ENCODE measurements at regions not wholly inside any gene's neighbourhood (a gene's known extent, or its start where the extent isn't known, plus 50 kb on each side); places are given as distances from the start of the nearest gene placed in this dataset.

DNA sequence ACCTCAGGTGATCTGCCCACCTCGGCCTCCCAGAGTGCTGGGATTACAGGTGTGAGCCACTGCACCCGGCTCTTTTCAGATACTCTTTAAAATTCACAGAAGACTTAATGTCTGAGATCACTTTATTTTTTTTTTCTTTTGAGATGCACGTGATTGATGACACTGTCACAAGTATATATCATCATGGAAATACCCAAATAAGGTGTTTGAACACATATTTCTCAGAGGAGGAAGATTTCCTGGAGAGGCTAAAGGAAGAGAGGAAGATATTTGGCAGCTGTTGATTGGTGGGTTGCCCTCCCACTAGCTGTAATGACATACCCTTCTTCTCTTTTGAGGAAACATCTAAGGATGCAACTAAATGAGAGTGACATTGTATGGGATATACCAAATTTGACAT lies 225.9 kb upstream of the CITED2 start:
- no peak overlapping the region for H3K27ac ChIP-seq
- no peak for TF ChIP-seq POLR2A (IDR thresholded peaks at IDR 0.05)
- TF ChIP-seq, protein P1, sequence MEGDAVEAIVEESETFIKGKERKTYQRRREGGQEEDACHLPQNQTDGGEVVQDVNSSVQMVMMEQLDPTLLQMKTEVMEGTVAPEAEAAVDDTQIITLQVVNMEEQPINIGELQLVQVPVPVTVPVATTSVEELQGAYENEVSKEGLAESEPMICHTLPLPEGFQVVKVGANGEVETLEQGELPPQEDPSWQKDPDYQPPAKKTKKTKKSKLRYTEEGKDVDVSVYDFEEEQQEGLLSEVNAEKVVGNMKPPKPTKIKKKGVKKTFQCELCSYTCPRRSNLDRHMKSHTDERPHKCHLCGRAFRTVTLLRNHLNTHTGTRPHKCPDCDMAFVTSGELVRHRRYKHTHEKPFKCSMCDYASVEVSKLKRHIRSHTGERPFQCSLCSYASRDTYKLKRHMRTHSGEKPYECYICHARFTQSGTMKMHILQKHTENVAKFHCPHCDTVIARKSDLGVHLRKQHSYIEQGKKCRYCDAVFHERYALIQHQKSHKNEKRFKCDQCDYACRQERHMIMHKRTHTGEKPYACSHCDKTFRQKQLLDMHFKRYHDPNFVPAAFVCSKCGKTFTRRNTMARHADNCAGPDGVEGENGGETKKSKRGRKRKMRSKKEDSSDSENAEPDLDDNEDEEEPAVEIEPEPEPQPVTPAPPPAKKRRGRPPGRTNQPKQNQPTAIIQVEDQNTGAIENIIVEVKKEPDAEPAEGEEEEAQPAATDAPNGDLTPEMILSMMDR (IDR thresholded peaks at IDR 0.05), result no peak
- peaks cover 0 to 20% (median 0%) of the 10 kb centered on the region in 4 donors for H3K4me1 ChIP-seq
- H3K9me3 ChIP-seq, result no peaks in the 10 kb centered on the region
- H3K27me3 ChIP-seq, result no peaks in the 10 kb centered on the region
- no peak for DNase-seq
- no peak overlapping the region for H3K4me3 ChIP-seq
- no peaks in the 10 kb centered on the region for H3K36me3 ChIP-seq

DNA sequence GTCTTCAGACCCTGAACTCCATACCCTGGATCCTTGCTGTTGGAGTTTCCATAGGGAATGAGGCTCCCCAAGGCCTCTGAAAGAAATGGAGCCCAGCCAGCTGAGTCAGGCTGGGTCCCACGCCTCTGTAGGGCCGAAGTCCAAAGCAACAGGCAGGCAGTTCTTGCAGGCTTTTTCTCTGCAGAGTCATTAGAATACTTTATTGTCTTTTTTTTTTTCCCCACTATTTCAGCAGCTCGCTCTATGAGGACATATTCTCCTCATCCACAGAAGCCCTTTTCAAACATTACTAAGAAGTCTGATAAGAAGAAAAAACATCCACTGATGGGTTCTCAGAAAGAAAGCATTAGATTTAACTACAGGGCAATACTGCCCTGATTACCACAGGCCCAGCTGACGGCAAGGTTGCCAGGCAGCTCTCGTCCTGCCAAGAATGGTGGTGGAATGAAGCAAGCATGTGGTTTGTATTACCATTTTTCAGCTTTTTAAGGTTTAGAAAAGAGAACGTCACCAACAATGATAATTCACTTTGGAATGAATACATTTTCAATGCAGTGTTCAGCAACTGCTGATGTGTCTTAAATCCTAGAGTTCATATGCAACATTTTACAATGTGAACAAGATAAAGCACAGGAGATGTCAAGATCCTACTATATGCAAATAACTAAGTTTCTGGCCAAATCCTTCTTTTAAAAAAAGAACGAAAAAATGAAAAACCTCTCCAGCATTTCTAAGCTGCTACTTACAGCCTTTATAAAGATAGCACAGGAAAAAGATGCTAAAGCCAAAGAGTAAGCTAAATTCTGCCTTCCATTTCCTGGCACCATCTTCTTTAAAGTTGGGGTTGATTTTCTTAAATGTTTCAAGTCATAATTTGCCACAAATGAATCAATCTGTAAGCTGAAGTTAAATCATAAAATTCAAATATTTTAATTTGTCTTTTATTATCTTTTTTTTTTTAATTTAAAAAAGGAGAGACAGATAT lies 223.6 kb upstream of the CITED2 start:
- no peaks in the 10 kb centered on the region for H3K9me3 ChIP-seq
- TF ChIP-seq POLR2A (IDR thresholded peaks at IDR 0.05), result no peak
- TF ChIP-seq, protein P1 (IDR thresholded peaks at IDR 0.05), result no peak
- peak overlapping the region in 3 of 4 donors; percentile 54 to 76 (median 74) for H3K27ac ChIP-seq
- no peaks in the 10 kb centered on the region for H3K27me3 ChIP-seq
- no peak overlapping the region for H3K4me3 ChIP-seq
- no peaks in the 10 kb centered on the region for H3K36me3 ChIP-seq
- H3K4me1 ChIP-seq, result peaks cover 0 to 22% (median 0%) of the 10 kb centered on the region in 4 donors
- DNase-seq, result peak in 2 of 3 donors; percentile 85 to 89

DNA sequence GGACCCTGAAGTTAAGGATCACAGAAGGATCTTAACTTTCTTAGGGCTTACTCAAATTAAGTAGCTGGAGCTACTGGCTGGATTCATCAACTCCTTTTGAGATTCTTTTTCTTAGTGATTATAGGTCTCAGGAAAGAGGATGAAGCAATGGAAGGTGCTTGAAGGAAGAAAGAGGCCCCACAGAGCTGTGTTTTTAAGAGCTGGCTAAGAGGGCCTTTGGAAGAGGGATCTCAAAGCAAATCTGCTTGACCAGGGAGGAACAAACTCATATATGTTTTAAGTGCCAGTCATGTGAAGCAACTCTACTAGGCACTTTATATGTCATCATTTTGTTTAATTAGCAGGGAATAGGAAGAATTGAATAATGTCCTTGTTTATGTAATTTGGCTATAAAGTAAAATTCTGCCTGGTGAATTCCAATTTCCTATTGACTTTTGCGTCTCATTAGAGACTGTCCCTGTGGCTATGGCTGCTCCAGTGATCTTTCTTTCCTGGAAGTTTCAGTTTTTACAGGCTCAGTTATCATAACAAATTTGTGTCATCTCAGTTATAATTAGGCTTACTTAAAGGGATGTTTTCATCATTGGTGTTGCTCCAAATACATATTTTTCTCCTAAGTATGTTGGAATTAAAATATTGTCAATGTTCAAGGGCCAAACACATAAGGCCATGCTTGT lies 222.8 kb upstream of the CITED2 start:
- H3K27ac ChIP-seq, result peak overlapping the region in 3 of 4 donors; percentile 54 to 76 (median 74)
- H3K4me1 ChIP-seq, result peaks cover 0 to 30% (median 0%) of the 10 kb centered on the region in 4 donors
- no peak for DNase-seq
- no peak overlapping the region for H3K4me3 ChIP-seq
- H3K36me3 ChIP-seq, result no peaks in the 10 kb centered on the region
- TF ChIP-seq POLR2A (IDR thresholded peaks at IDR 0.05), result no peak
- TF ChIP-seq, protein P1 (IDR thresholded peaks at IDR 0.05), result no peak
- H3K27me3 ChIP-seq, result no peaks in the 10 kb centered on the region
- H3K9me3 ChIP-seq, result no peaks in the 10 kb centered on the region

DNA sequence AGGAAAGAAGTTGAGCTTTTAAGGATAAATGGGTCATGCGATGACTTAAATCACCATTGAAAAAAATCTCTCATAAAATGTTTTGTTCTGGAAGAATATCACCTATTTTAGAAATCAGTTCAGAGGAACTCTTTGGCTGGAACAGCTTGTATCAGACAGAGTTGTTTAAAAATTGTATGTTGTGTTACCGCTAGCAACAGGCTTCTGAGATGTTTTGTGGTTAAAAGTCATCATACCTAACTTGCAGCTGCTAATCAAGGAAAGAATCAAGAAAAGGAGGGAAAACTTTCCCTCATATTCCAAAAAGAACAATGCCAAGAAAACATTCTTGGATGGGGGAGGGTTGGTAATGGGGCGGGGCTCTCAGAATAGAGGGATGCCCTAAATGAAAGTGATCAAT lies 220.7 kb upstream of the CITED2 start:
- TF ChIP-seq POLR2A (IDR thresholded peaks at IDR 0.05), result no peak
- TF ChIP-seq, protein P1 (IDR thresholded peaks at IDR 0.05), result no peak
- Histone ChIP-seq H3K4me3 (no peak overlapping the region), H3K27me3 (no peaks in the 10 kb centered on the region), H3K4me1 (peaks cover 0 to 49% (median 0%) of the 10 kb centered on the region in 4 donors), H3K9me3 (no peaks in the 10 kb centered on the region), H3K36me3 (no peaks in the 10 kb centered on the region), H3K27ac (peak overlapping the region in 1 of 4 donors; percentile 28)
- DNase-seq, result no peak

DNA sequence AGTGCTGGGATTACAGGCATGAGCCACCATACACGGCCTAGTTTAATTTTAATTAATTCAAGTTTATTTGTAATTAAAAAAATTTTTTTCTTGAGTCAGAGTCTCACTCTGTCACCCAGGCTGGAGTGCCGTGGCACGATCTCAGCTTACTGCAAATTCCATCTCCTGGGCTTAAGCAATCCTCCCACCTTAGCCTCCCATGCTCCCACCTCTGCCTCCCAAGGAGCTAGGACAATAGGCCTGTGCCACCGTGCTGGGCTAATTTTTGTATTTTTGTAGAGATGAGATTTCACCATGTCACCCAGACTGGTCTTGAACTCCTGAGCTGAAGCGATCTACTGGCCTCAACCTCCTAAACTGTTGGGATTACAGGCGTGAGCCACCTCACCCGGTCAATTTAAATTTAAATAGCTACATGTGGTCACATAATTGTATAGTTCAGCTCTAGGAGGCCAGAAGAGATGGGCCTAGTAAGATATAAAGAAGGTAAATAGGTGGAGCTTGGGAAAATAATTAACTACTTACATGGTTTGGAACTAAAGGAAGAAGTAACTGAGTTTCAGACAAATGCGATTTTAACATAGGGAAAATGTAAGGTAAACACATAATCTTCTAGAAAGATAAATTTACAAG lies 220.0 kb upstream of the CITED2 start:
- H3K4me3 ChIP-seq, result no peak overlapping the region
- TF ChIP-seq, protein P1 (IDR thresholded peaks at IDR 0.05), result no peak
- TF ChIP-seq POLR2A (IDR thresholded peaks at IDR 0.05), result no peak
- no peak for DNase-seq
- no peaks in the 10 kb centered on the region for H3K9me3 ChIP-seq
- peaks cover 0 to 56% (median 1%) of the 10 kb centered on the region in 4 donors for H3K4me1 ChIP-seq
- H3K27me3 ChIP-seq, result no peaks in the 10 kb centered on the region
- H3K27ac ChIP-seq, result peak overlapping the region in 1 of 4 donors; percentile 28
- no peaks in the 10 kb centered on the region for H3K36me3 ChIP-seq

All from Peyer's patch (tissue), 4 donors.